HG02840 (cell line): ENCODE measurements at regions not wholly inside any gene's neighbourhood (a gene's known extent, or its start where the extent isn't known, plus 50 kb on each side); places are given as distances from the start of the nearest gene placed in this dataset.
"Not testable (repeated sequence)": the region's sequence is repeated elsewhere in the genome, so short reads cannot be mapped to it uniquely, and the experiment has no call there.

ENCODE experiments used
- ATAC-seq: cut with Tn5 transposase; IDR thresholded peaks from one replicate; pipeline ENCODE4 v1.9.1; 2021; ENCODE audit warnings: mild to moderate bottlenecking, moderate library complexity, moderate number of reproducible peaks; ENCODE audit not compliant: unreplicated experiment, low FRiP score

- no peak for ATAC-seq
Measured at GRCh38 chr20:53891306-53891894, 179.0 kb downstream of the BCAS1 start.

GRCh38 chr20:53890443-53891305, 179.7 kb downstream of the BCAS1 start:
- ATAC-seq: no peak

- ATAC-seq: no peak
Measured at GRCh38 chr20:53889411-53890148, 180.8 kb downstream of the BCAS1 start.

GRCh38 chr20:53888951-53889350, 181.4 kb downstream of the BCAS1 start:
- ATAC-seq: no peak

- no peak for ATAC-seq
Measured at GRCh38 chr20:53888510-53888909, 181.9 kb downstream of the BCAS1 start.

- no peak for ATAC-seq
Measured at GRCh38 chr20:53887973-53888372, 182.4 kb downstream of the BCAS1 start.

GRCh38 chr20:53884859-53885541, 185.4 kb downstream of the BCAS1 start:
- no peak for ATAC-seq

GRCh38 chr20:53883098-53883911, 187.1 kb downstream of the BCAS1 start:
- no peak for ATAC-seq

GRCh38 chr20:53882438-53882986, 187.9 kb downstream of the BCAS1 start:
- ATAC-seq: not testable (repeated sequence)

- ATAC-seq: no peak
Measured at GRCh38 chr20:53881362-53881761, 189.0 kb downstream of the BCAS1 start.

GRCh38 chr20:53880108-53880641, 190.2 kb downstream of the BCAS1 start:
- no peak for ATAC-seq

- ATAC-seq: no peak
Measured at GRCh38 chr20:53879048-53879684, 191.2 kb downstream of the BCAS1 start.

- no peak for ATAC-seq
Measured at GRCh38 chr20:53878262-53879047, 191.9 kb downstream of the BCAS1 start.

GRCh38 chr20:53876956-53877355, 193.4 kb downstream of the BCAS1 start:
- ATAC-seq: no peak

- no peak for ATAC-seq
Measured at GRCh38 chr20:53876470-53876869, 193.9 kb downstream of the BCAS1 start.

GRCh38 chr20:53875452-53875851, 194.9 kb downstream of the BCAS1 start:
- ATAC-seq: no peak

GRCh38 chr20:53874706-53875105, 195.7 kb downstream of the BCAS1 start:
- ATAC-seq: no peak

GRCh38 chr20:53874104-53874503, 196.3 kb downstream of the BCAS1 start:
- no peak for ATAC-seq
